Osteocyte (in vitro differentiated cells): ENCODE measurements at regions not wholly inside any gene's neighbourhood (a gene's known extent, or its start where the extent isn't known, plus 50 kb on each side); places are given as distances from the start of the nearest gene placed in this dataset.
"Not testable (repeated sequence)": the region's sequence is repeated elsewhere in the genome, so short reads cannot be mapped to it uniquely, and the experiment has no call there.

Experiments used
- DNase-seq: peaks from one replicate; pipeline ENCODE4 v3.0.0; 2021; ENCODE audit warnings: mixed read lengths; ENCODE audit not compliant: unreplicated experiment; ENCODE audit errors: extremely low spot score
- H3K27ac Mint-ChIP-seq: one replicate; pipeline ENCODE4 v1.8.0; 2021; ENCODE audit warnings: mild to moderate bottlenecking, mixed read lengths; ENCODE audit not compliant: unreplicated experiment
- H3K27me3 Mint-ChIP-seq: one replicate; pipeline ENCODE4 v1.8.0; 2021; ENCODE audit warnings: mixed read lengths; ENCODE audit not compliant: unreplicated experiment
- H3K36me3 Mint-ChIP-seq: one replicate; pipeline ENCODE4 v1.8.0; 2021; ENCODE audit warnings: mixed read lengths; ENCODE audit not compliant: unreplicated experiment
- H3K4me1 Mint-ChIP-seq: one replicate; pipeline ENCODE4 v1.8.0; 2021; ENCODE audit warnings: mixed read lengths; ENCODE audit not compliant: unreplicated experiment
- H3K4me3 Mint-ChIP-seq: one replicate; pipeline ENCODE4 v1.8.0; 2021; ENCODE audit warnings: mild to moderate bottlenecking, moderate library complexity, mixed read lengths; ENCODE audit not compliant: unreplicated experiment
- H3K9me3 Mint-ChIP-seq: one replicate; pipeline ENCODE4 v1.8.0; 2021; ENCODE audit warnings: mixed read lengths; ENCODE audit not compliant: unreplicated experiment
- TF ChIP-seq, protein P1 (sequence below): fragments of 200-600 bp; sonication (generic); IDR thresholded peaks from 2 replicates; pipeline ENCODE4 v1.5.0; 2021; ENCODE audit warnings: antibody characterized with exemption, mild to moderate bottlenecking, moderate library complexity

DNA sequence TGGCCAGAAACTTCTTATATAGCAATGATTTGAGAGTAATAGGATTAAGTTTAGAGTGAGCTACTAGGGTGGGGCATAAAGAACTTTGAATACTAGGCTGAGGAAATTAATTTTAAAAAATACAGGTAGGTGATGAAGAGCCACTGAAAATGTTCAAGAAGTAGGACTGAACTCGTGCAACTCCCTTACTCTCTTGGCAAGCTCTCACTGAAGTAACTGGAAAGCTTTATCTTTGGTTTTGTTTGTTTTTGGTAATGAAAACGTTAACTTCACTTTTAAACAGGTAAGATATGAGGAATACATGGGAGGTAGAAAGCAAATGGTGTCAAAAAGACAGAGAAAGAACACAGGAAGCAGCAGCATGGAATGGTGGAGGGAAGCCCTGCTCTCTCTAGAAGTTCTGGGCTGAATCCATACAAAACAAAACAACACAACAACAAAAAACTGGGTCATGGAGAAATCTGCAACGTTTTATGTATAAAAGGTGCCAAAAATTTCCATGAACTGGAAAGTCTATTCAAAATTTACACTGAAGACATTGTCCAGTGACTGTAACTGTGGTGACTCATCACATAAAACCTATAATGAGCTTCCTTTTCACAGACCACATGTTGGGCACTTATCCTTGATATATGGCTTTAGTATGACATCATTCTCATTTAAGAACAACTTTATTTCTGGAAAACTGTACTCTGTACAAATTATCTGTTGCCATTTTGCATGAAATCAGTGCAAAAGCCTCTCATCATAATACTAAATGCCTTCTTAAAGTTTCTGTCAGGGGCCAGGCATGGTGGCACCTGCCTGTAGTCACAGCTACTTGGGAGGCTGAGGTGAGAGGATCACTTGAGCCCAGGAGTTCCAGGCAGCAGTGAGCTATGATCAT, 91.2 kb upstream of the CHD1 start:
- H3K27ac Mint-ChIP-seq, result peak overlapping the region; percentile 73
- TF ChIP-seq, protein P1, sequence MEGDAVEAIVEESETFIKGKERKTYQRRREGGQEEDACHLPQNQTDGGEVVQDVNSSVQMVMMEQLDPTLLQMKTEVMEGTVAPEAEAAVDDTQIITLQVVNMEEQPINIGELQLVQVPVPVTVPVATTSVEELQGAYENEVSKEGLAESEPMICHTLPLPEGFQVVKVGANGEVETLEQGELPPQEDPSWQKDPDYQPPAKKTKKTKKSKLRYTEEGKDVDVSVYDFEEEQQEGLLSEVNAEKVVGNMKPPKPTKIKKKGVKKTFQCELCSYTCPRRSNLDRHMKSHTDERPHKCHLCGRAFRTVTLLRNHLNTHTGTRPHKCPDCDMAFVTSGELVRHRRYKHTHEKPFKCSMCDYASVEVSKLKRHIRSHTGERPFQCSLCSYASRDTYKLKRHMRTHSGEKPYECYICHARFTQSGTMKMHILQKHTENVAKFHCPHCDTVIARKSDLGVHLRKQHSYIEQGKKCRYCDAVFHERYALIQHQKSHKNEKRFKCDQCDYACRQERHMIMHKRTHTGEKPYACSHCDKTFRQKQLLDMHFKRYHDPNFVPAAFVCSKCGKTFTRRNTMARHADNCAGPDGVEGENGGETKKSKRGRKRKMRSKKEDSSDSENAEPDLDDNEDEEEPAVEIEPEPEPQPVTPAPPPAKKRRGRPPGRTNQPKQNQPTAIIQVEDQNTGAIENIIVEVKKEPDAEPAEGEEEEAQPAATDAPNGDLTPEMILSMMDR, result no peak
- H3K27me3 Mint-ChIP-seq, result no peaks in the 10 kb centered on the region
- no peak overlapping the region for H3K4me3 Mint-ChIP-seq
- DNase-seq, result no peak
- H3K9me3 Mint-ChIP-seq, result no peaks in the 10 kb centered on the region
- H3K4me1 Mint-ChIP-seq, result peaks cover 16% of the 10 kb centered on the region
- no peaks in the 10 kb centered on the region for H3K36me3 Mint-ChIP-seq

- Mint-ChIP-seq H3K27me3 (no peaks in the 10 kb centered on the region), H3K9me3 (no peaks in the 10 kb centered on the region), H3K27ac (no peak overlapping the region), H3K36me3 (no peaks in the 10 kb centered on the region), H3K4me3 (no peak overlapping the region), H3K4me1 (peaks cover 16% of the 10 kb centered on the region)
- TF ChIP-seq, protein P1, result no peak
- no peak for DNase-seq
Measured at GRCh38 chr5:99019254-99019653, 90.4 kb upstream of the CHD1 start.

DNA sequence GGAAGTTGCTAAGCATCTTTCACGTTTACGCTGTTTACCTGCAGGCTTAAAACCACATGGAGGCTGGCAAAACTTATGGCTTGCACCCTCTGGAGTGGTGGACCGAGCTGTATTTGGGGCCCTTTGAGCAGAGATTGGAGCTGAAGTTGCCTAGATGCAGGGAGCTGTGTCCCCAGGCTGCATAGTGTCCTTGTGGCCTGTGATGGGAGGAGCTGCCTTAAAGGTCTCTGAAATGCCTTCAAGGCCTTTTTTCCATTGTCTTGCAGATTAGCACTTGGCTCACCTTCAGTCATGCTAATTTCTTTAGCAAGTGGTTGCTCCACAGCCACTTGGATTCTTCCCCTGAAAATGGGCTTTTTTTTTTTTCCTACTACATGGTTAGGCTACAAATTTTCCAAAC, 81.5 kb upstream of the CHD1 start:
- DNase-seq, result no peak
- TF ChIP-seq, protein P1, result no peak
- Mint-ChIP-seq H3K27me3 (no peaks in the 10 kb centered on the region), H3K27ac (no peak overlapping the region), H3K9me3 (no peaks in the 10 kb centered on the region), H3K4me1 (no peaks in the 10 kb centered on the region), H3K36me3 (no peaks in the 10 kb centered on the region), H3K4me3 (no peak overlapping the region)

- H3K4me1 Mint-ChIP-seq, H3K27me3 Mint-ChIP-seq, H3K36me3 Mint-ChIP-seq, H3K27ac Mint-ChIP-seq, H3K9me3 Mint-ChIP-seq, H3K4me3 Mint-ChIP-seq, DNase-seq: not testable (repeated sequence)
Measured at GRCh38 chr5:99008009-99008408, 79.2 kb upstream of the CHD1 start.

- no peak for DNase-seq
- Mint-ChIP-seq H3K36me3 (no peaks in the 10 kb centered on the region), H3K27me3 (no peaks in the 10 kb centered on the region), H3K27ac (no peak overlapping the region), H3K4me1 (no peaks in the 10 kb centered on the region), H3K4me3 (no peak overlapping the region), H3K9me3 (no peaks in the 10 kb centered on the region)
- TF ChIP-seq, protein P1, result no peak
Measured at GRCh38 chr5:99005506-99005905, 76.7 kb upstream of the CHD1 start.
